Brain microvascular endothelial cell (primary cell): ENCODE measurements at regions not wholly inside any gene's neighbourhood (a gene's known extent, or its start where the extent isn't known, plus 50 kb on each side); places are given as distances from the start of the nearest gene placed in this dataset.

ENCODE experiments used
- DNase-seq: peaks from one replicate; pipeline ENCODE4 v3.0.0-alpha.2; 2020
- H3K27ac ChIP-seq: fragments of 250-450 bp; sonication (Bioruptor Pico); 2 replicates; pipeline ENCODE4 v1.5.1; 2020; ENCODE audit warnings: mild to moderate bottlenecking, moderate library complexity
- H3K27me3 ChIP-seq: fragments of 250-450 bp; sonication (Bioruptor Pico); replicated peaks from 2 replicates; pipeline ENCODE4 v1.5.1; 2020; ENCODE audit warnings: mild to moderate bottlenecking
- H3K36me3 ChIP-seq: fragments of 250-450 bp; sonication (Bioruptor Pico); replicated peaks from 2 replicates; pipeline ENCODE4 v1.5.1; 2020; ENCODE audit warnings: mild to moderate bottlenecking
- H3K4me3 ChIP-seq: 2 replicates; pipeline ENCODE4 v1.5.1; 2011; ENCODE audit warnings: low read depth, mild to moderate bottlenecking, control low read depth, low read length, moderate library complexity
- CTCF ChIP-seq: IDR thresholded peaks from 2 replicates; pipeline ENCODE4 v1.5.1; 2011; ENCODE audit warnings: low read depth, mild to moderate bottlenecking, moderate library complexity, low read length, control low read depth, inconsistent platforms; ENCODE audit errors: missing control alignments
- in situ Hi-C: cut with HindIII; loops from 2 replicates; pipeline ENCODE4 v1.10.0; 2017; ENCODE audit warnings: low sequenced_read_pairs, low pct_ligation_motif_present

GRCh38 chr11:45424411-45425180, 138.5 kb upstream of the SYT13 start:
- peaks cover 1% of the 10 kb centered on the region for H3K27me3 ChIP-seq
- no peak overlapping the region for H3K4me3 ChIP-seq
- in situ Hi-C loops = no loop called here
- H3K27ac ChIP-seq = no peak overlapping the region
- H3K36me3 ChIP-seq = no peaks in the 10 kb centered on the region
- TF ChIP-seq CTCF = no peak
- no peak for DNase-seq

- in situ Hi-C loops = no loop called here
- peaks cover 1% of the 10 kb centered on the region for H3K27me3 ChIP-seq
- no peak for TF ChIP-seq CTCF
- H3K27ac ChIP-seq = no peak overlapping the region
- H3K36me3 ChIP-seq = no peaks in the 10 kb centered on the region
- H3K4me3 ChIP-seq = no peak overlapping the region
- DNase-seq = no peak
These were observed 137.5 kb upstream of the SYT13 start for GRCh38 chr11:45423475-45424120.

- H3K27me3 ChIP-seq = peaks cover 1% of the 10 kb centered on the region
- H3K36me3 ChIP-seq = no peaks in the 10 kb centered on the region
- DNase-seq = no peak
- no peak for TF ChIP-seq CTCF
- in situ Hi-C loops = no loop called here
- no peak overlapping the region for H3K27ac ChIP-seq
- no peak overlapping the region for H3K4me3 ChIP-seq
These were observed 136.9 kb upstream of the SYT13 start for GRCh38 chr11:45423036-45423435.

- no peak for TF ChIP-seq CTCF
- in situ Hi-C loops = no loop called here
- Histone ChIP-seq H3K27me3 (no peaks in the 10 kb centered on the region), H3K36me3 (no peaks in the 10 kb centered on the region), H3K4me3 (no peak overlapping the region), H3K27ac (no peak overlapping the region)
- no peak for DNase-seq
These were observed 127.9 kb upstream of the SYT13 start for GRCh38 chr11:45414088-45414487.

- Histone ChIP-seq H3K27ac (no peak overlapping the region), H3K27me3 (no peaks in the 10 kb centered on the region), H3K36me3 (no peaks in the 10 kb centered on the region), H3K4me3 (no peak overlapping the region)
- in situ Hi-C loops = no loop called here
- no peak for TF ChIP-seq CTCF
- DNase-seq = no peak
These were observed 127.2 kb upstream of the SYT13 start for GRCh38 chr11:45413156-45413858.
